ENCODE measurements at regions not wholly inside any gene's neighbourhood (a gene's known extent, or its start where the extent isn't known, plus 50 kb on each side); places are given as distances from the start of the nearest gene placed in this dataset.
"Not testable (repeated sequence)": the region's sequence is repeated elsewhere in the genome, so short reads cannot be mapped to it uniquely, and the experiment has no call there.

DNA sequence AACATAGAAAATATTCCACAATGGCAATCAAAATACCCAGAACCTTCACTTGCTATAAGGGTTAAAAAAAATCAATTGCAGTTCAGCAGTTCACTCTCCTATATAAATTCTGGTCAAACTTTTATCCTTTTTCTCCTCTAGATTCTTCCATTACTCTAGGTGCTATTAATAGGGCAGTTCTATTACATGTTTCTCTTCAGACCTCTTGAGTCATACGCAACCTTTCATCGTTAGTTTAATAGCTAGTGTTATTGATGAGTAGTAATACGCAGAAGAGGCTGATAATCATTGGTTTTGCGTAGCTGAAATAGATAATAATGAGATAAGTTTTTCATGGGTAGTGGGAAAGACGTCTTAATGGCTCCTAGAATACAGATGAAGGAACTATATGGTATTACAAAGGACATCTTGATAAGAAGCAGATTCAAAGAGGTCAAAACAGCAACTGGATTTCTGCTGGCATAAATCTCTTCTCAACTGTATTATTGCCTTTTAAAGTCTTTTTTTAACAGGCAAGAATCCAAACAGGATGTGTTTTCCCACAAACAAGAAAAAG is 118.3 kb upstream of the STARD13 start:
- H3K27ac ChIP-seq = no peak overlapping the region
- peak in 5 of 8 experiments; percentile 38 to 77 (median 44) for ATAC-seq (replicated peaks in 6 of 8)
- WGBS, 10 experiments = 43 to 100% (median 81%) methylated on average over 1 to 5 of the region's 5 CpGs
- in situ Hi-C loops (cut with MboI; ENCODE audit: low pct_unique_long_range_greater_than_20kb in 2 of 9, low sequenced_read_pairs in 9 of 9, unreplicated experiment in 9 of 9) = no loop called here
- no peak overlapping the region for H3K4me3 ChIP-seq
- peaks cover 0 to 19% of the 10 kb centered on the region in 2 donors for H3K4me1 ChIP-seq (replicated peaks in 1 of 2)

- WGBS, 10 experiments = 50 to 94% (median 86%) methylated on average over 1 to 2 of the region's 2 CpGs; no CpG with 5 or more reads in 3 of the 10 experiments
- ATAC-seq (replicated peaks in 6 of 8) = no peak
- peaks cover 0 to 34% of the 10 kb centered on the region in 2 donors for H3K4me1 ChIP-seq (replicated peaks in 1 of 2)
- H3K4me3 ChIP-seq = no peak overlapping the region
- in situ Hi-C loops (cut with MboI; ENCODE audit: low pct_unique_long_range_greater_than_20kb in 2 of 9, low sequenced_read_pairs in 9 of 9, unreplicated experiment in 9 of 9) = no loop called here
- no peak overlapping the region for H3K27ac ChIP-seq
Observed at GRCh38 chr13:33405371-33405770, 119.8 kb upstream of the STARD13 start.

DNA sequence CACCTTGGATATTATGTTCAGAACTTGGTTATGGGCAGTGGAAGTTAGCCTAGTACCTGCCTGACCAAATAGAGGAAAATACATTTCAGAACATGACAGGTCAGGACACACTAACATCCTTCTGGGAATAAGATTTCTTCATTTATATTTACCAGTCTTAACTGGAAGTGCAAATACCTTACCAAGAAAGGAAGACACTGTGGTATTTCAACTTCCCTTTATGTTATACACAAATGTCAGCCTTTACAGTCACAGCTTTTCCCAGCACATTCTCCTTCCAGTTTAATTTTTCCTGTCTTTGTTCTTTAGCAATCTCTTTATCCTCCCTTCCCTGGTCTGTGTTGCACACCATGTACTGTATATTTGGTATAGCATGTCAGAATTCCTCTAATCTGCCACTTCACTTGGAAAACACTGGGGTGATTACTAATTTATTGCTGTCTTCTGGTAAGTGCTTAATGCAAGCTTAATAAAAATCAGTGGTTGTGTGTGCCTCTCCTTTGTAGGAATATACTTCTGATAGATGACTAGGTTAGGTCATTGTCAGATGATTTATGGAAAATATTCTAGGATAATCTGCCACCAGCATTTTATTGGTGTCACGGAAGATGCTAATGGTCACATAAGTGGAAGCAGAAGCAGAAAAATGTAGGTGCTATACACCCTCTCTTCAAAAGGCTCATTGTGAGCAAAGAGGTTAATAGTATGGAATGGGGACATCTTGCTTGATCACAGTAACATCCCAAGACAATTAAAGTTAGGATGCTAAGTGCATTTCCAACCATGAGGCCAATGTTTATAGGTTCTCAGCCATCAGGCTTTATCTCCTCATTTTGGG is 124.3 kb upstream of the STARD13 start:
- no peak overlapping the region for H3K4me3 ChIP-seq
- WGBS, 10 experiments = 75 to 100% (median 80%) methylated on average over 1 of the region's 1 CpG; no CpG with 5 or more reads in 3 of the 10 experiments
- in situ Hi-C loops (cut with MboI; ENCODE audit: low pct_unique_long_range_greater_than_20kb in 2 of 9, low sequenced_read_pairs in 9 of 9, unreplicated experiment in 9 of 9) = no loop called here
- peaks cover 0 to 22% of the 10 kb centered on the region in 2 donors for H3K4me1 ChIP-seq (replicated peaks in 1 of 2)
- peak in 5 of 8 experiments; percentile 33 to 87 (median 77) for ATAC-seq (replicated peaks in 6 of 8)
- H3K27ac ChIP-seq = peak overlapping the region in 1 of 2 donors; percentile 47

DNA sequence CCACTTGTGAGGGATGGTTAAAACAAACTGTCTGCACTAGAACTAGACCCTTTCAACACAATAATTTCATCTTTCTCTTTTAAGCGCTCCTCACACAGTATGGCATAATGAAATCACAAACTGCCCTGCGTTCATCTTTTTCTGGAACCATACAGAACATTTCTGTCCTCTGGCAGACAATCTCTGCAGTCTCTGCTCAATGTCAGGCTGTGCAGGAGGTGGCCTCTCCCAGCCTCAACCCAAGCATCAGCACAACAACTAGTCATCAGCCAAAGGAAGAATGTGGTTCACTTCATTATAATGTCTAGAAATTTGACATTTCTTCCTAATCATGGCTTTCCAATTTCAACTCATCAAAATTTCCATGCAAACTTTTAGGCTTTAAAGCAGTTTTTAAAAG is 125.1 kb upstream of the STARD13 start:
- Histone ChIP-seq H3K27ac (no peak overlapping the region), H3K4me3 (no peak overlapping the region), H3K4me1 (replicated peaks in 1 of 2) (peaks cover 0 to 24% of the 10 kb centered on the region in 2 donors)
- ATAC-seq (replicated peaks in 6 of 8) = no peak
- in situ Hi-C loops (cut with MboI; ENCODE audit: low pct_unique_long_range_greater_than_20kb in 2 of 9, low sequenced_read_pairs in 9 of 9, unreplicated experiment in 9 of 9) = no loop called here
- WGBS, 10 experiments = 78 to 100% (median 88%) methylated on average over 1 to 2 of the region's 2 CpGs; no CpG with 5 or more reads in 3 of the 10 experiments

- Histone ChIP-seq H3K4me3 (no peak overlapping the region), H3K4me1 (replicated peaks in 1 of 2) (peaks cover 0 to 25% of the 10 kb centered on the region in 2 donors), H3K27ac (no peak overlapping the region)
- no peak for ATAC-seq (replicated peaks in 6 of 8)
- in situ Hi-C loops (cut with MboI; ENCODE audit: low pct_unique_long_range_greater_than_20kb in 2 of 9, low sequenced_read_pairs in 9 of 9, unreplicated experiment in 9 of 9) = no loop called here
- 25 to 100% (median 88%) methylated on average over 1 of the region's 1 CpG; no CpG with 5 or more reads in 3 of the 10 experiments for WGBS, 10 experiments
Observed at GRCh38 chr13:33411312-33411711, 125.8 kb upstream of the STARD13 start.

GRCh38 chr13:33415822-33416221 is 130.3 kb upstream of the STARD13 start:
- WGBS, 10 experiments = 50 to 100% (median 86%) methylated on average over 1 of the region's 1 CpG; no CpG with 5 or more reads in 1 of the 10 experiments
- ATAC-seq (replicated peaks in 6 of 8) = peak in 1 of 8 experiments; percentile 31
- Histone ChIP-seq H3K27ac (no peak overlapping the region), H3K4me1 (replicated peaks in 1 of 2) (peaks cover 0 to 3% of the 10 kb centered on the region in 2 donors), H3K4me3 (no peak overlapping the region)
- in situ Hi-C loops (cut with MboI; ENCODE audit: low pct_unique_long_range_greater_than_20kb in 2 of 9, low sequenced_read_pairs in 9 of 9, unreplicated experiment in 9 of 9) = no loop called here

DNA sequence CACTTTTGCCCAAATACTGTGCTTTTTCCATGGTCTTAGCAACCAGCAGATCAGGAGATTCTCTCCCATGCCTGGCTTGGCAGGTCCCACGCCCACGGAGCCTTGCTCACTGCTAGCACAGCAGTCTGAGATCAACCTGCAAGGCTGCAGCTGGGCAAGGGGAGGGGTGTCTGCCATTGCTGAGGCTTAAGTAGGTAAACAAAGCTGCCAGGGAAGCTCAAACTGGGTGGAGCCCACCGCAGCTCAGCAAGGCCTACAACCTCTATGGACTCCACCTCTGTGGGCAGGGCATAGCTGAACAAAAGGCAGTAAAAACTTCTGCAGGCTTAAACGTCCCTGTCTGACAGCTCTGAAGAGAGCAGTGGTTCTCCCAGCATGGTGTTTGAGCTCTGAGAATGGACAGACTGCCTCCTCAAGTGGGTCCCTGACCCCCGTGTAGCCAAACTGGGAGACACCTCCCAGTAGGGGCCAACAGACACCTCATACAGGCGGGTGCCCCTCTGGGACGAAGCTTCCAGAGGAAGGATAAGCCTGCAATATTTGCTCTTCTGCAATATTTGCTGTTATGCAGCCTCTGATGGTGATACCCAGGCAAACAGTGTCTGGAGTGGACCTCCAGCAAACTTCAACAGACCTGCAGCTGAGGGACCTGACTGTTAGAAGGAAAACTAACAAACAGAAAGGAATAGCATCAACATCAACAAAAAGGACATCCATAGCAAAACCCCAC is 132.8 kb upstream of the STARD13 start:
- H3K4me1 ChIP-seq (replicated peaks in 1 of 2); H3K27ac ChIP-seq; H3K4me3 ChIP-seq; in situ Hi-C loops (cut with MboI; ENCODE audit: low pct_unique_long_range_greater_than_20kb in 2 of 9, low sequenced_read_pairs in 9 of 9, unreplicated experiment in 9 of 9); ATAC-seq (replicated peaks in 6 of 8): not testable (repeated sequence)
- WGBS, 10 experiments = 40 to 100% (median 84%) methylated on average over 1 to 2 of the region's 7 CpGs; no CpG with 5 or more reads in 6 of the 10 experiments

DNA sequence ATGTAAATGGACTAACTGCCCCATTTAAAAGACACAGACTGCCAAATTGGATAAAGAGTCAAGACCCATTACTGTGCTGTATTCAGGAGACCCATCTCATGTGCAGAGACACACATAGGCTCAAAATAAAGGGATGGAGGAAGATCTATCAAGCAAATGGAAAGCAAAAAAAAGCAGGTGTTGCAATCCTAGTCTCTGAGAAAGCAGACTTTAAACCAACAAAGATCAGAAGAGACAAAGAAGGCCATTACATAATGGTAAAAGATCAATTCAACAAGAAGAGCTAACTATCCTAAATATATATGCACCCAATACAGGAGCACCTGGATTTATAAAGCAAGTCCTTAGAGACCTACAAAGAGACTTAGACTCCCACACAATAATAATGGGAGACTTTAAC is 134.6 kb upstream of the STARD13 start:
- H3K27ac ChIP-seq; H3K4me1 ChIP-seq (replicated peaks in 1 of 2); in situ Hi-C loops (cut with MboI; ENCODE audit: low pct_unique_long_range_greater_than_20kb in 2 of 9, low sequenced_read_pairs in 9 of 9, unreplicated experiment in 9 of 9); ATAC-seq (replicated peaks in 6 of 8); H3K4me3 ChIP-seq: not testable (repeated sequence)

DNA sequence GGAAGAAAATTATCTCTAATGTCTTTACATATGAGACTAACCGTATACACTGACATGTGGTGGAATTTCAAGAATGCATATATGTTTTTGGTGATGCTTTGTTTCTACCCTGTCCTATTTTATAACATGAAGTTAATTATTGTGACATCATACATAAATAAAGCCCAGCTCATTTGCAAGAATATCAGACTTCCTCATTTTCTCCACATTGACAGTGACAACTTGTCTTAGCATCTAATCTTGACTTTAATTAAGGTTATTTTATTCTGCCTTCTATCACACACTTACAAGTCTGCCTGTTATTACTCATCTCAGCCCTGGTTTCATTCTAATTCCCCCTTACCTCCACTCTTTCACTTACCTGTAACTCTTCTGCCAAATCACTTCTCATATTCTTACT is 140.6 kb upstream of the STARD13 start:
- WGBS, 10 experiments = 60 to 100% (median 88%) methylated on average over 1 of the region's 1 CpG; no CpG with 5 or more reads in 1 of the 10 experiments
- Histone ChIP-seq H3K4me3 (no peak overlapping the region), H3K4me1 (replicated peaks in 1 of 2) (no peaks in the 10 kb centered on the region), H3K27ac (no peak overlapping the region)
- no peak for ATAC-seq (replicated peaks in 6 of 8)
- in situ Hi-C loops (cut with MboI; ENCODE audit: low pct_unique_long_range_greater_than_20kb in 2 of 9, low sequenced_read_pairs in 9 of 9, unreplicated experiment in 9 of 9) = no loop called here

DNA sequence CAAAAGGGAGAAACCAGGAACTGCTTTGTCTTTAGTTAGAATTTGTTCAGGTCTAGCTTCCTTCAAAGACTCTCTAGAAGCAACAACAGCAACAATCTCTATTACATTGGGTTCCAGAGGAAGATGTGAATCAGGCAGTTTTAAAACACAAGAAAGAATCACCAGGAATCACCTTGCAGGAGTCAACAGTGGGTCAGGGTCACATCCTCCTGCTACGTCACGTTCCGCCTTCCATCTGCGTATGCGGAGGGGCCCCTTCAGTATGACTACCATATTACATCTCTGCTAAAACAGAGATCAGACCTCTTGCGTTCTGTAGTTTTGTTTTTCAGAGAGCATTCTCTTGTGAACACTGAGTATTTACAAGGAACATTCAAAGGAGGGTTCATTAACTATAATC is 147.8 kb upstream of the STARD13 start:
- 74 to 100% (median 92%) methylated on average over 1 to 6 of the region's 6 CpGs; no CpG with 5 or more reads in 2 of the 10 experiments for WGBS, 10 experiments
- Histone ChIP-seq H3K4me1 (replicated peaks in 1 of 2) (no peaks in the 10 kb centered on the region), H3K4me3 (no peak overlapping the region), H3K27ac (no peak overlapping the region)
- in situ Hi-C loops (cut with MboI; ENCODE audit: low pct_unique_long_range_greater_than_20kb in 2 of 9, low sequenced_read_pairs in 9 of 9, unreplicated experiment in 9 of 9) = no loop called here
- no peak for ATAC-seq (replicated peaks in 6 of 8)

GRCh38 chr13:33434676-33435075 is 149.1 kb upstream of the STARD13 start:
- no peak for ATAC-seq (replicated peaks in 6 of 8)
- in situ Hi-C loops (cut with MboI; ENCODE audit: low pct_unique_long_range_greater_than_20kb in 2 of 9, low sequenced_read_pairs in 9 of 9, unreplicated experiment in 9 of 9) = no loop called here
- Histone ChIP-seq H3K4me3 (no peak overlapping the region), H3K4me1 (replicated peaks in 1 of 2) (no peaks in the 10 kb centered on the region), H3K27ac (no peak overlapping the region)
- 62 to 100% (median 73%) methylated on average over 1 to 2 of the region's 2 CpGs; no CpG with 5 or more reads in 4 of the 10 experiments for WGBS, 10 experiments

GRCh38 chr13:33435207-33435606 is 149.7 kb upstream of the STARD13 start:
- in situ Hi-C loops (cut with MboI; ENCODE audit: low pct_unique_long_range_greater_than_20kb in 2 of 9, low sequenced_read_pairs in 9 of 9, unreplicated experiment in 9 of 9) = no loop called here
- Histone ChIP-seq H3K4me3 (no peak overlapping the region), H3K27ac (no peak overlapping the region), H3K4me1 (replicated peaks in 1 of 2) (no peaks in the 10 kb centered on the region)
- ATAC-seq (replicated peaks in 6 of 8) = no peak
- 60 to 100% (median 100%) methylated on average over 1 to 2 of the region's 2 CpGs; no CpG with 5 or more reads in 1 of the 10 experiments for WGBS, 10 experiments

- Histone ChIP-seq H3K4me1 (replicated peaks in 1 of 2) (no peaks in the 10 kb centered on the region), H3K27ac (no peak overlapping the region), H3K4me3 (no peak overlapping the region)
- ATAC-seq (replicated peaks in 6 of 8) = peak in 3 of 8 experiments; percentile 98 to 99 (median 99)
- 6 to 100% (median 76%) methylated on average over 1 to 2 of the region's 2 CpGs; no CpG with 5 or more reads in 1 of the 10 experiments for WGBS, 10 experiments
- in situ Hi-C loops (cut with MboI; ENCODE audit: low pct_unique_long_range_greater_than_20kb in 2 of 9, low sequenced_read_pairs in 9 of 9, unreplicated experiment in 9 of 9) = no loop called here
Observed at GRCh38 chr13:33438918-33439317, 153.4 kb upstream of the STARD13 start.

Data from motor neuron (in vitro differentiated cells).